GM18498 (cell line): ENCODE measurements at regions not wholly inside any gene's neighbourhood (a gene's known extent, or its start where the extent isn't known, plus 50 kb on each side); places are given as distances from the start of the nearest gene placed in this dataset.
A peak's percentile ranks its signal among the peaks of the same experiment; 100 is the strongest.

ENCODE experiments used
- ATAC-seq: cut with Tn5 transposase; IDR thresholded peaks from one replicate; pipeline ENCODE4 v1.9.1; 2021; ENCODE audit warnings: mild to moderate bottlenecking, moderate library complexity; ENCODE audit not compliant: unreplicated experiment

DNA sequence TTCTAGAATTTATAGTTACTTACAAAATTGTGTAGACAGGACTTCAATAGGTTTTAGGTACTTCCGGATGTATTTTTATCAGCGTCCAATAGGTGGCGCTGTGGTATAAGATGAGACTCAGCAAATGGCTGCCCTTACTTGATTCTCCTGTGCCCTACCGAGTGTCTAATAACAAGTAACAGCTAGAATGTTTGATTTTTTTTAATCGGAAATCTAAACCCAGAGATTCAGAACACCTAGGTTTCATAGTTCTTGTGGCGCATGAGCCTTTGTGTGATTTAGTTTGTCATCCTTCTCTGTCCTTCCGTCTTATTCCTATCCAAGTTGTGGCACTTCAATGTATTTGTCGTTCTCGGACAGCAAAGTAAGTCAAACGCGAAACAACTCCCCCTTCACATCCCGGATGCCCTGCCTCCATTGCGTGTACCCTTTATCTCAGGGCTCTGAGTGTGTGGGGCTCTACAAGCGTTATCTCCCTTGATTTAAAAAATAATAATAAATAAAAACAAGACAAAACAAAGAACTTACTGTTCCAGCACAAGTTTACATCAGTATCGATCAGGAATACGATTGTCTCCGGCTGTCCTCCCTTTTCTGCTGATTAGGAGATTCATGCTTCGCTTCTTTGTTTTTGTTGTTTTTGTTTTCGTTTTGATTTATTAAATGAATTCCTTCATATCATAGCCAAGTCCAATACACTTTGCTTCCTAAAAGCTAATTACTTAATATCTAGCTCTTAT lies 50.7 kb upstream of the SLC30A5 start:
- peak; percentile 92 for ATAC-seq

DNA sequence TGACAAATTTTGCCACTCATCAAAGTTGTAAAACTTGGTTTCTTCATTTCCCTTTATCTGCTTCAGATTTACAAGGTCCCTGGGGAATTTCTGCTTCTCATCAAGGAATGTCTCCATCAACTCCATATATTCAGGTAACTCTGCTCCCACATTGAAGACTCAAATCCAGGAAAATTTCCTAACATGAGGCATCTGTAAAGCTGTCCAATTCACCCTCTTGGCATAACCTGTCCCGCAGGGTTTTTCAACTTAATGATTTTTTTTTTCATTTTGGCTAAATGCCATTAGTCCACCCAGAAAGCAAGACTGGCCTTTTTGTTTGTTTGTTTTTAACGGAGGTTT lies 50.2 kb upstream of the SLC30A5 start:
- ATAC-seq: no peak
